Lower leg skin (tissue), 4 donors: ENCODE measurements at regions not wholly inside any gene's neighbourhood (a gene's known extent, or its start where the extent isn't known, plus 50 kb on each side); places are given as distances from the start of the nearest gene placed in this dataset.
A peak's percentile ranks its signal among the peaks of the same experiment; 100 is the strongest.

Source experiments
- DNase-seq, 2 donors: peaks; one replicate each; pipeline ENCODE4 v3.0.0-alpha.2; 2019; ENCODE audit warnings: low spot score in 2 of 2
- H3K4me3 ChIP-seq: fragments of 200-600 bp; sonication (generic); 2 replicates; pipeline ENCODE4 v1.5.1; 2017; ENCODE audit warnings: mild to moderate bottlenecking, low read depth; ENCODE audit not compliant: poor library complexity, severe bottlenecking
- CTCF ChIP-seq, 3 donors: fragments of 450-650 bp; IDR thresholded peaks; one replicate each; pipeline ENCODE4 v1.5.1; 2016; ENCODE audit warnings: antibody characterized with exemption in 3 of 3, mild to moderate bottlenecking in 3 of 3, moderate library complexity in 2 of 3
- POLR2A ChIP-seq, 2 donors: fragments of 450-650 bp; IDR thresholded peaks; one replicate each; pipeline ENCODE4 v1.6.1; 2016 to 2017; ENCODE audit warnings: antibody characterized with exemption in 2 of 2, mild to moderate bottlenecking in 1 of 2, moderate library complexity in 1 of 2
- WGBS, 2 donors: methylation state at CpG; one replicate each; pipeline ENCODE4 v1.1.5; 2018; 5-methylcytosine and 5-hydroxymethylcytosine counted together
- intact Hi-C: fragments of 100-400 bp; cut with DNase I; formaldehyde crosslinking; loops from one replicate; pipeline ENCODE4 v1.15.0; 2023; ENCODE audit warnings: low total_unique reads

GRCh38 chr9:107644733-107645463 is 155.3 kb upstream of the KLF4 start:
- TF ChIP-seq CTCF (IDR thresholded peaks at IDR 0.05) (no peak), POLR2A (IDR thresholded peaks at IDR 0.05) (no peak)
- H3K4me3 ChIP-seq = no peak overlapping the region
- peak; percentile 78 to 95 for DNase-seq
- WGBS, 2 donors = 30 to 45% methylated on average over 4 of the region's 4 CpGs
- intact Hi-C loops = loop anchor here (10.0 kb wide), 1 partner anchor 240 kb away; no protein-coding TSS in a partner anchor

GRCh38 chr9:107639426-107639825 is 149.9 kb upstream of the KLF4 start:
- intact Hi-C loops = loop anchor here (10.0 kb wide), 1 partner anchor 75 kb away; no protein-coding TSS in a partner anchor
- no peak for DNase-seq
- 83 to 88% methylated on average over 4 of the region's 4 CpGs for WGBS, 2 donors
- no peak for TF ChIP-seq POLR2A (IDR thresholded peaks at IDR 0.05)
- TF ChIP-seq CTCF (IDR thresholded peaks at IDR 0.05) = no peak
- no peak overlapping the region for H3K4me3 ChIP-seq

- 23% methylated on average over 7 of the region's 7 CpGs for WGBS, 2 donors
- H3K4me3 ChIP-seq = no peak overlapping the region
- intact Hi-C loops = loop anchor here (10.0 kb wide), 1 partner anchor 74 kb away; no protein-coding TSS in a partner anchor
- TF ChIP-seq POLR2A (IDR thresholded peaks at IDR 0.05) = no peak
- TF ChIP-seq CTCF (IDR thresholded peaks at IDR 0.05) = no peak
- peak; percentile 76 to 94 for DNase-seq
Measured at GRCh38 chr9:107638521-107639310, 149.1 kb upstream of the KLF4 start.

- intact Hi-C loops = loop anchor here (2.0 to 10.0 kb wide), 2 partner anchors 73 to 147 kb away; no protein-coding TSS in a partner anchor
- WGBS, 2 donors = 4 to 9% methylated on average over 57 to 62 of the region's 67 CpGs
- peak; percentile 95 to 98 for DNase-seq
- TF ChIP-seq CTCF (IDR thresholded peaks at IDR 0.05) (no peak), POLR2A (IDR thresholded peaks at IDR 0.05) (peak in 1 of 2 donors; percentile 95)
- no peak overlapping the region for H3K4me3 ChIP-seq
Measured at GRCh38 chr9:107637421-107638420, 148.2 kb upstream of the KLF4 start.
